Activated CD8-positive, alpha-beta T cell treated with anti-CD3 and anti-CD28 coated beads, Interleukin-2, amount 10 ng/mL, durations not matched to agents 7 days and 5 days (primary cell): ENCODE measurements at regions not wholly inside any gene's neighbourhood (a gene's known extent, or its start where the extent isn't known, plus 50 kb on each side); places are given as distances from the start of the nearest gene placed in this dataset.
"Not testable (repeated sequence)": the region's sequence is repeated elsewhere in the genome, so short reads cannot be mapped to it uniquely, and the experiment has no call there.

Experiments used
- ATAC-seq: fragments of 150-1000 bp; cut with Tn5 transposase; one replicate; pipeline ENCODE4 v1.10.0; 2021; ENCODE audit warnings: moderate library complexity
- CTCF ChIA-PET: fragments of 350-600 bp; sonication (Branson Sonifier 250); formaldehyde crosslinking; loops from one replicate; lab custom pipeline; 2021; ENCODE audit warnings: antibody characterized with exemption; lab: Charles Lee
- POLR2A ChIA-PET: fragments of 350-600 bp; sonication (Branson Sonifier 250); formaldehyde crosslinking; loops from one replicate; lab custom pipeline; 2021; ENCODE audit warnings: antibody characterized with exemption; lab: Charles Lee
- DNase-seq: peaks from one replicate; pipeline ENCODE4 v3.0.0-alpha.2; 2020
- H3K27ac Mint-ChIP-seq: one replicate; pipeline ENCODE4 v1.8.0; 2021; ENCODE audit warnings: mild to moderate bottlenecking, mixed read lengths
- H3K27me3 Mint-ChIP-seq: one replicate; pipeline ENCODE4 v1.8.0; 2021; ENCODE audit warnings: low read depth, mixed read lengths
- H3K36me3 Mint-ChIP-seq: one replicate; pipeline ENCODE4 v1.8.0; 2021; ENCODE audit warnings: low read depth, mixed read lengths
- H3K4me1 Mint-ChIP-seq: one replicate; pipeline ENCODE4 v1.8.0; 2021; ENCODE audit warnings: low read depth, mixed read lengths
- H3K4me3 Mint-ChIP-seq: one replicate; pipeline ENCODE4 v1.8.0; 2021; ENCODE audit warnings: mild to moderate bottlenecking, mixed read lengths
- H3K9me3 Mint-ChIP-seq: one replicate; pipeline ENCODE4 v1.8.0; 2022; ENCODE audit warnings: mixed read lengths; ENCODE audit not compliant: insufficient read depth

GRCh38 chr6:142644866-142645265 is 300.1 kb downstream of the HIVEP2 start:
- H3K27ac Mint-ChIP-seq: no peak overlapping the region
- ATAC-seq: no peak
- no peak overlapping the region for H3K4me3 Mint-ChIP-seq
- CTCF ChIA-PET: no interaction called here
- no peaks in the 10 kb centered on the region for H3K9me3 Mint-ChIP-seq
- no peaks in the 10 kb centered on the region for H3K4me1 Mint-ChIP-seq
- POLR2A ChIA-PET: no interaction called here
- H3K36me3 Mint-ChIP-seq: no peaks in the 10 kb centered on the region
- peaks cover 2% of the 10 kb centered on the region for H3K27me3 Mint-ChIP-seq
- DNase-seq: no peak

- Mint-ChIP-seq H3K36me3 (no peaks in the 10 kb centered on the region), H3K27ac (no peak overlapping the region), H3K4me3 (no peak overlapping the region), H3K9me3 (no peaks in the 10 kb centered on the region), H3K4me1 (no peaks in the 10 kb centered on the region), H3K27me3 (peaks cover 2% of the 10 kb centered on the region)
- CTCF ChIA-PET: no interaction called here
- ATAC-seq (no peak), DNase-seq (no peak)
- POLR2A ChIA-PET: no interaction called here
These were observed 299.3 kb downstream of the HIVEP2 start for GRCh38 chr6:142645663-142646062.

- POLR2A ChIA-PET: no interaction called here
- Mint-ChIP-seq H3K27ac (no peak overlapping the region), H3K27me3 (peaks cover 2% of the 10 kb centered on the region), H3K36me3 (no peaks in the 10 kb centered on the region), H3K4me1 (no peaks in the 10 kb centered on the region), H3K4me3 (no peak overlapping the region), H3K9me3 (no peaks in the 10 kb centered on the region)
- DNase-seq (no peak), ATAC-seq (no peak)
- CTCF ChIA-PET: interaction anchor here (0.9 to 1.0 kb wide), 2 partner anchors 10 to 80 kb away, joined by 3 read pairs; no protein-coding TSS in a partner anchor
These were observed 297.4 kb downstream of the HIVEP2 start for GRCh38 chr6:142647449-142648035.

- H3K27ac Mint-ChIP-seq: no peak overlapping the region
- ATAC-seq (no peak), DNase-seq (no peak)
- no peaks in the 10 kb centered on the region for H3K4me1 Mint-ChIP-seq
- no peak overlapping the region for H3K4me3 Mint-ChIP-seq
- ChIA-PET CTCF (interaction anchor here (0.9 to 1.0 kb wide), 2 partner anchors 10 to 81 kb away, joined by 3 read pairs; no protein-coding TSS in a partner anchor), POLR2A (no interaction called here)
- no peaks in the 10 kb centered on the region for H3K9me3 Mint-ChIP-seq
- H3K36me3 Mint-ChIP-seq: no peaks in the 10 kb centered on the region
- H3K27me3 Mint-ChIP-seq: peaks cover 2% of the 10 kb centered on the region
These were observed 296.9 kb downstream of the HIVEP2 start for GRCh38 chr6:142648036-142648451.

GRCh38 chr6:142648526-142648925 is 296.4 kb downstream of the HIVEP2 start:
- no peaks in the 10 kb centered on the region for H3K4me1 Mint-ChIP-seq

GRCh38 chr6:142649438-142650234 is 295.3 kb downstream of the HIVEP2 start:
- H3K27me3 Mint-ChIP-seq, CTCF ChIA-PET, H3K36me3 Mint-ChIP-seq, POLR2A ChIA-PET, H3K27ac Mint-ChIP-seq, ATAC-seq, DNase-seq, H3K4me3 Mint-ChIP-seq, H3K4me1 Mint-ChIP-seq, H3K9me3 Mint-ChIP-seq: not testable (repeated sequence)

More at GRCh38 chr6:142648526-142648925, 296.4 kb downstream of the HIVEP2 start:
- H3K27ac Mint-ChIP-seq: no peak overlapping the region
- ATAC-seq: no peak
- H3K27me3 Mint-ChIP-seq: peaks cover 2% of the 10 kb centered on the region
- ChIA-PET POLR2A (no interaction called here), CTCF (interaction anchor here (0.9 to 1.0 kb wide), 2 partner anchors 9 to 81 kb away, joined by 3 read pairs; no protein-coding TSS in a partner anchor)
- no peak overlapping the region for H3K4me3 Mint-ChIP-seq
- DNase-seq: no peak
- no peaks in the 10 kb centered on the region for H3K36me3 Mint-ChIP-seq
- H3K9me3 Mint-ChIP-seq: no peaks in the 10 kb centered on the region

- Mint-ChIP-seq H3K36me3 (no peaks in the 10 kb centered on the region), H3K27ac (no peak overlapping the region), H3K9me3 (no peaks in the 10 kb centered on the region), H3K4me1 (no peaks in the 10 kb centered on the region), H3K27me3 (peaks cover 2% of the 10 kb centered on the region), H3K4me3 (no peak overlapping the region)
- ATAC-seq (no peak), DNase-seq (no peak)
- CTCF ChIA-PET: no interaction called here
- POLR2A ChIA-PET: no interaction called here
These were observed 293.6 kb downstream of the HIVEP2 start for GRCh38 chr6:142651384-142651783.

GRCh38 chr6:142653710-142654420 is 291.1 kb downstream of the HIVEP2 start:
- no peaks in the 10 kb centered on the region for H3K4me1 Mint-ChIP-seq
- no peaks in the 10 kb centered on the region for H3K9me3 Mint-ChIP-seq
- DNase-seq: no peak
- H3K27me3 Mint-ChIP-seq: no peaks in the 10 kb centered on the region
- no peaks in the 10 kb centered on the region for H3K36me3 Mint-ChIP-seq
- no peak overlapping the region for H3K27ac Mint-ChIP-seq
- ATAC-seq: no peak
- POLR2A ChIA-PET: no interaction called here
- H3K4me3 Mint-ChIP-seq: no peak overlapping the region
- CTCF ChIA-PET: no interaction called here

- DNase-seq (no peak), ATAC-seq (no peak)
- Mint-ChIP-seq H3K9me3 (peaks cover 12% of the 10 kb centered on the region), H3K4me1 (no peaks in the 10 kb centered on the region), H3K36me3 (no peaks in the 10 kb centered on the region), H3K27ac (no peak overlapping the region), H3K4me3 (no peak overlapping the region), H3K27me3 (no peaks in the 10 kb centered on the region)
- POLR2A ChIA-PET: no interaction called here
- CTCF ChIA-PET: no interaction called here
These were observed 285.3 kb downstream of the HIVEP2 start for GRCh38 chr6:142659661-142660060.

- peaks cover 15% of the 10 kb centered on the region for H3K9me3 Mint-ChIP-seq
- ATAC-seq: no peak
- H3K27ac Mint-ChIP-seq: no peak overlapping the region
- no peaks in the 10 kb centered on the region for H3K36me3 Mint-ChIP-seq
- H3K4me3 Mint-ChIP-seq: no peak overlapping the region
- no peak for DNase-seq
- H3K27me3 Mint-ChIP-seq: no peaks in the 10 kb centered on the region
- H3K4me1 Mint-ChIP-seq: peaks cover 5% of the 10 kb centered on the region
- POLR2A ChIA-PET: no interaction called here
- CTCF ChIA-PET: no interaction called here
These were observed 279.6 kb downstream of the HIVEP2 start for GRCh38 chr6:142665393-142665792.

GRCh38 chr6:142666599-142667185 is 278.3 kb downstream of the HIVEP2 start:
- Mint-ChIP-seq H3K9me3 (peaks cover 15% of the 10 kb centered on the region), H3K4me3 (no peak overlapping the region), H3K4me1 (peaks cover 5% of the 10 kb centered on the region), H3K27ac (no peak overlapping the region), H3K27me3 (no peaks in the 10 kb centered on the region), H3K36me3 (no peaks in the 10 kb centered on the region)
- ATAC-seq (no peak), DNase-seq (no peak)
- POLR2A ChIA-PET: no interaction called here
- CTCF ChIA-PET: no interaction called here
